Heart right ventricle (tissue), 16 donors: ENCODE measurements at regions not wholly inside any gene's neighbourhood (a gene's known extent, or its start where the extent isn't known, plus 50 kb on each side); places are given as distances from the start of the nearest gene placed in this dataset.
"Not testable (repeated sequence)": the region's sequence is repeated elsewhere in the genome, so short reads cannot be mapped to it uniquely, and the experiment has no call there.

Source experiments
- ATAC-seq, 8 donors: fragments of 200-7000 bp; cut with Tn5 transposase; one replicate each; pipeline ENCODE4 v1.9.1; 2020; ENCODE audit warnings: mild to moderate bottlenecking in 8 of 8, moderate library complexity in 8 of 8, moderate number of reproducible peaks in 1 of 8
- DNase-seq, 2 donors: peaks; one replicate each; pipeline ENCODE4 v3.0.0-alpha.2; 2020
- H3K27ac ChIP-seq, 10 donors: fragments of 200-600 bp; sonication (generic) in 2 of 10; one replicate each; pipeline versions ENCODE4 v1.5.0 to v1.8.0; 2020 to 2022; ENCODE audit warnings: mild to moderate bottlenecking in 3 of 10
- H3K27me3 ChIP-seq, 7 donors: fragments of 200-600 bp; one replicate each; pipeline ENCODE4 v1.8.0; 2021 to 2022; ENCODE audit warnings: mild to moderate bottlenecking in 2 of 7
- H3K36me3 ChIP-seq, 9 donors: fragments of 200-600 bp; sonication (generic) in 1 of 9; one replicate each; pipeline versions ENCODE4 v1.5.0 to v1.8.0; 2020 to 2022; ENCODE audit warnings: mild to moderate bottlenecking in 2 of 9
- H3K4me1 ChIP-seq, 9 donors: fragments of 200-600 bp; sonication (generic) in 1 of 9; one replicate each; pipeline versions ENCODE4 v1.5.0 to v1.8.0; 2020 to 2022; ENCODE audit warnings: mild to moderate bottlenecking in 4 of 9
- H3K4me3 ChIP-seq, 10 donors: fragments of 200-600 bp; sonication (generic) in 2 of 10; one replicate each; pipeline versions ENCODE4 v1.5.0 to v1.8.0; 2020 to 2022; ENCODE audit warnings: mild to moderate bottlenecking in 7 of 10, moderate library complexity in 2 of 10
- H3K9me3 ChIP-seq, 11 donors: fragments of 200-600 bp in 10 of 11; sonication (generic) in 2 of 11; one replicate each; pipeline versions ENCODE4 v1.5.0 to v1.8.0; 2013 to 2022; ENCODE audit warnings: mild to moderate bottlenecking in 2 of 11, control low read depth in 1 of 11, moderate library complexity in 1 of 11
- WGBS, 2 donors: extraction: QIAGEN DNeasy Blood & Tissue Kit; methylation state at CpG; one replicate each; pipeline ENCODE4 v1.1.7; 2013; ENCODE audit warnings: inconsistent platforms in 1 of 2; 5-methylcytosine and 5-hydroxymethylcytosine counted together
- intact Hi-C, 10 donors: fragments of 100-400 bp; cut with DNase I; formaldehyde crosslinking; loops; one replicate each; pipeline versions ENCODE4 v1.11.1 to v1.14.2; 2022
- TF ChIP-seq, protein P1 (sequence below), 9 donors: fragments of 200-600 bp; sonication (generic) in 2 of 9; IDR thresholded peaks; one replicate each; pipeline versions ENCODE4 v1.5.0 to v1.8.0; 2021 to 2022; ENCODE audit warnings: antibody characterized with exemption in 9 of 9, mild to moderate bottlenecking in 5 of 9, moderate library complexity in 1 of 9
- donor health status: Arrhythmogenic right ventricular cardiomyopathy.
- donor health status: ischemic (EF 13 %, LVEDD 7.1; RV severe dilation, severe dysfunction).
- donor health status: healthy with polysubstance abuse.
- donor health status: DM: no; HTN: yes; CAD: no.
- donor health status: DM: no; HTN: no; CAD: no.
- donor health status: ischemic (EF 25% LVEDD 6.9; RV normal size, moderate dysfunction).
- donor health status: ischemic (EF 25% LVEDD 5.7; RV mildly dilated, moderate dysfunction).
- donor health status: healthy.
- donor health status: DM: yes; HTN: yes; CAD: no.
- donor health status: Ischemic cardiomyopathy.
- donor health status: ischemic (EF 35%, LVEDD 5.7; RV mildly dilated, moderate dysfunction).
- donor health status: nonischemic (EF 11% LVEDD 7.7; RV severe dilation, severe dysfunction).
- donor health status: DM: yes; HTN: yes; CAD: no.
- donor health status: PGD.
- donor health status: ischemic (EF 29% LVEDD 5.4; RV normal size, mild dysfunction).
- donor health status: nonischemic (EF 23%, LVEDD 6.1; RV moderate dilation, normal function).

DNA sequence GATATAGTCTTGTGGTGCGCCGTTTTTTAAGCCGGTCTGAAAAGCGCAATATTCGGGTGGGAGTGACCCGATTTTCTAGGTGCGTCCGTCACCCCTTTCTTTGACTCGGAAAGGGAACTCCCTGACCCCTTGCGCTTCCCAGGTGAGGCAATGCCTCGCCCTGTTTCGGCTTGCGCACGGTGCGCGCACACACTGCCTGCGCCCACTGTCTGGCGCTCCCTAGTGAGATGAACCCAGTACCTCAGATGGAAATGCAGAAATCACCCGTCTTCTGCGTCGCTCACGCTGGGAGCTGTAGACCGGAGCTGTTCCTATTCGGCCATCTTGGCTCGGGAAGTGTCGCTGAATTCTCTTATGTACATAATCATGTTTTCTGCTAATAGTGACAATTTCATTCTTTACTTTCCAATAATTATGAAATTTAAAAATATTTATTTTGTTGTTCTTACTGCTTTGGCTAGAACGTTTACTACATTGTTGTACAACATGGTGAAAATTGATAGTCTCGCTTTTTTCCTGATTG is 61.2 kb upstream of the MINDY3 start:
- H3K4me3 ChIP-seq, ATAC-seq, H3K36me3 ChIP-seq, H3K4me1 ChIP-seq, H3K27ac ChIP-seq, DNase-seq, intact Hi-C loops, H3K27me3 ChIP-seq: not testable (repeated sequence)
- H3K9me3 ChIP-seq = peaks cover 0 to 37% (median 9%) of the 10 kb centered on the region in 11 donors
- whole genome bisulfite sequencing, 2 donors = 94 to 95% methylated on average over 19 to 28 of the region's 28 CpGs

DNA sequence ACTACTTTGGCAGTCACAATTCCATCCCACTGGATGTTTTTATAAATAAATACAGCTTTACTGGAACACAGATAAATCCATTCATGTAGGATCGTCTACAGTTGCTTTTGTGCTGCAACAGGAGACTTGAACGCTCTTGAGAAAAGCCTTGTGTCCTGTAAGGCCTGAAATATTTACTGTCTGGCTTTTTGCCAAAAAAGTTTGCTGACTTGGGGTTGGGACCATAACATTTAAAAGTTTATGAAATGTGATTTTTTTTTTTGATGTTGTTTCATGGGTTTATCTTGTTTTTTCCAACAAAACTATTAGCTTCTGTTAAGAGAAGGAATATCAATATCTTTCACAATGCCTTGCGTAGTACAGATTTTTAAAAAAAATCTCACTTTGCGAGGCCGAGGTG is 71.1 kb upstream of the MINDY3 start:
- intact Hi-C loops = no loop called here
- Histone ChIP-seq H3K9me3 (peaks cover 0 to 9% (median 0%) of the 10 kb centered on the region in 11 donors), H3K36me3 (no peaks in the 10 kb centered on the region), H3K4me1 (no peaks in the 10 kb centered on the region), H3K27me3 (no peaks in the 10 kb centered on the region), H3K4me3 (no peak overlapping the region), H3K27ac (no peak overlapping the region)
- ATAC-seq (no peak), DNase-seq (no peak)
- TF ChIP-seq, protein P1, sequence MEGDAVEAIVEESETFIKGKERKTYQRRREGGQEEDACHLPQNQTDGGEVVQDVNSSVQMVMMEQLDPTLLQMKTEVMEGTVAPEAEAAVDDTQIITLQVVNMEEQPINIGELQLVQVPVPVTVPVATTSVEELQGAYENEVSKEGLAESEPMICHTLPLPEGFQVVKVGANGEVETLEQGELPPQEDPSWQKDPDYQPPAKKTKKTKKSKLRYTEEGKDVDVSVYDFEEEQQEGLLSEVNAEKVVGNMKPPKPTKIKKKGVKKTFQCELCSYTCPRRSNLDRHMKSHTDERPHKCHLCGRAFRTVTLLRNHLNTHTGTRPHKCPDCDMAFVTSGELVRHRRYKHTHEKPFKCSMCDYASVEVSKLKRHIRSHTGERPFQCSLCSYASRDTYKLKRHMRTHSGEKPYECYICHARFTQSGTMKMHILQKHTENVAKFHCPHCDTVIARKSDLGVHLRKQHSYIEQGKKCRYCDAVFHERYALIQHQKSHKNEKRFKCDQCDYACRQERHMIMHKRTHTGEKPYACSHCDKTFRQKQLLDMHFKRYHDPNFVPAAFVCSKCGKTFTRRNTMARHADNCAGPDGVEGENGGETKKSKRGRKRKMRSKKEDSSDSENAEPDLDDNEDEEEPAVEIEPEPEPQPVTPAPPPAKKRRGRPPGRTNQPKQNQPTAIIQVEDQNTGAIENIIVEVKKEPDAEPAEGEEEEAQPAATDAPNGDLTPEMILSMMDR (IDR thresholded peaks at IDR 0.05) = no peak
- 81 to 84% methylated on average over 5 of the region's 5 CpGs for WGBS, 2 donors

DNA sequence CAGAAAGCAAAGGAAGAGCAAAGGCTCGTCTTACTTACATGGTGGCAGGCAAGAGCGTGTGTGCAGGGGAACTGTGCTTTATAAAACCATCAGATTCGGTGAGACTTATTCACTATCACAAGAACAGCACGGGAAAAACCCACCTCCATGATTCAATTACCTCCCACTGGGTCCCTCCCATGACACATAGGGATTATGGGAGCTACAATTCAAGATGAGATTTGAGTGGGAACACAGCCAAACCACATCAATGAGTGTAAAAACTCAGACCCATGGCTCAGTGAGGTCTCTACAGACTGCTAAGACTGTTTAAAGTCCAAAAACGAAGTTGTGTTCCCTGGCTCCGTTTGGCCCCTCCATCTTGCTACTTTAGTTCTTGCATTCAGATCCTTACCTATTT is 79.2 kb upstream of the MINDY3 start:
- 59 to 65% methylated on average over 6 of the region's 6 CpGs for WGBS, 2 donors
- H3K4me1 ChIP-seq, intact Hi-C loops: not testable (repeated sequence)

DNA sequence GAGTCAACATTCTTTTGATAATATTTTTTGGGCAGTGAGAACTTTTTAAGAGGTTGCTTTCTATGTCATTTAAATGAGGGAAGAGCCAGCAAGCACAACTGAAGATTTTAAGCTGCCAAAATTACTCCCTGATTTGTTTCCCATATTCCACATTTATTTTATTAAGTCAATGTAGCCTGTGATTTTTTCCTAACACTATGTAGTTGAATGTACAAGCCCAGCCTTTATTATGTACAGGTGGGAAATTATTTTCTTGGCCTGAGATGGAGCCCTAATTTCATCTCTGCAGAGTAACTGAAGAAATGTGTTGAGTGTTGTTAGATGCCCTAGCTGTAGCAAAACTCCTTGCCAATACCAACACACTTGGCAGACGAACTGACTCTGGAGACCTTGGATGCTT is 83.1 kb upstream of the MINDY3 start:
- Histone ChIP-seq H3K27ac (no peak overlapping the region), H3K9me3 (peaks cover 0 to 14% (median 8%) of the 10 kb centered on the region in 11 donors), H3K4me3 (no peak overlapping the region), H3K4me1 (no peaks in the 10 kb centered on the region), H3K36me3 (no peaks in the 10 kb centered on the region), H3K27me3 (peaks cover 0 to 11% (median 0%) of the 10 kb centered on the region in 7 donors)
- intact Hi-C loops = no loop called here
- 41 to 47% methylated on average over 1 of the region's 1 CpG for WGBS, 2 donors
- no peak for ATAC-seq
- no peak for DNase-seq
- TF ChIP-seq, protein P1 (IDR thresholded peaks at IDR 0.05) = no peak

More for the DNA sequence above, 79.2 kb upstream of the MINDY3 start:
- not testable (repeated sequence) for H3K4me3 ChIP-seq, ATAC-seq, H3K27ac ChIP-seq, H3K9me3 ChIP-seq, DNase-seq, H3K36me3 ChIP-seq
- peaks cover 0 to 11% (median 0%) of the 10 kb centered on the region in 7 donors for H3K27me3 ChIP-seq

DNA sequence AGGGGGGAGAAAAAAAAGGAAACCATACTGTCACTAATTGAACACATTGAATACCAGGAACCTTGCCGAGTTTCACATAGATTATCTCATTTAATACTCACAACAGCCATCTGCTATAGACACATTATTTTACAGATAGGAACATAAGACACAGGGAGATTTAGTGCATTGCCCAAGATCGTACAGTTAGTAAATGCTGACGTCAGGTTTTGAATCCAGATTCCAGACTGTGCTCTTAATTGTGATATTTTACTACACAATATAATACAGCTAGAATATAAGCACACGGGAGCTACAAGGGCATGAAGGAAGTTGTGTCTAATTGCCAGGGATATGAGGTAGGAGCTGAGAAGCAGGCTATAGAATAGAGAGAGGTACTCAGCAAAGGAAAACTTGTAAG is 93.9 kb upstream of the MINDY3 start:
- 79 to 84% methylated on average over 4 of the region's 4 CpGs for WGBS, 2 donors
- no peak overlapping the region for H3K27ac ChIP-seq
- intact Hi-C loops = loop anchor here in 1 of 10 donors (10.0 kb wide), 1 partner anchor 59 kb away; no protein-coding TSS in a partner anchor

More for the DNA sequence above, 93.9 kb upstream of the MINDY3 start:
- TF ChIP-seq, protein P1 (IDR thresholded peaks at IDR 0.05) = no peak
- no peak for DNase-seq
- Histone ChIP-seq H3K36me3 (no peaks in the 10 kb centered on the region), H3K9me3 (peaks cover 0 to 10% (median 0%) of the 10 kb centered on the region in 11 donors), H3K27me3 (peaks cover 0 to 5% (median 0%) of the 10 kb centered on the region in 7 donors), H3K4me1 (no peaks in the 10 kb centered on the region), H3K4me3 (no peak overlapping the region)
- no peak for ATAC-seq
